ENCODE measurements at regions not wholly inside any gene's neighbourhood (a gene's known extent, or its start where the extent isn't known, plus 50 kb on each side); places are given as distances from the start of the nearest gene placed in this dataset.

DNA sequence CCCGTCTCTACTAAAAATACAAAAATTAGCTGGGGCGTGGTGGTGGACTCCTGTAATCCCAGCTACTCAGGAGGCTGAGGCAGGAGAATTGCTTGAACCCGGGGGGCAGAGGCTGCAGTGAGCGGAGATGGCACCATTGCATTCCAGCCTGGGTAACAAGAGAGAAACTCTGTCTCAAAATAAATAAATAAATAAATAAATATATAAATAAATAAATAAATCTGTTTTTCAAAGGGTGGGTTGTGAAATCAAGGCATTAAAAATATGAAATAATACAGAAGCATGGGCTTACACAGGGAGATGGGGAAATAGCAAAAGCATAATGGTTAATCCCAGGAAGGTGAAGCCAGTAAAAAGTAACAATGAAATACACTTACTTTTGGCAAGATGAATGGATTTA is 93.9 kb downstream of the LYZL2 start:
- intact Hi-C loops (cut with micrococcal nuclease), result loop anchor here (2.0 to 10.0 kb wide), 3 partner anchors 47 to 541 kb away; no protein-coding TSS in a partner anchor
- CTCF ChIA-PET, result interaction anchor here (0.6 to 3.7 kb wide), 7 partner anchors 24 to 143 kb away, joined by 3 to 33 read pairs (median 7); no protein-coding TSS in a partner anchor
- Histone ChIP-seq H3K9me3 (replicated peaks; ENCODE audit: control insufficient read depth, insufficient read depth, low read length) (no peaks in the 10 kb centered on the region), H3K4me1 (ENCODE audit: control insufficient read depth, extremely low read depth, insufficient read depth, low read length) (peaks cover 10% of the 10 kb centered on the region), H3K27ac (ENCODE audit: insufficient read depth, low read depth, low read length) (no peak overlapping the region), H3K9ac (replicated peaks; ENCODE audit: extremely low read depth, insufficient read depth, low read length) (no peak overlapping the region), H3K4me2 (ENCODE audit: insufficient read depth, low read length) (no peak overlapping the region), H3K79me2 (ENCODE audit: control insufficient read depth, insufficient read depth, low read length) (no peaks in the 10 kb centered on the region), H2AFZ (ENCODE audit: low read depth, low read length) (no peak overlapping the region), H3K36me3 (ENCODE audit: control insufficient read depth in 2 of 2, extremely low read depth in 1 of 2, insufficient read depth in 2 of 2, low read length in 2 of 2) (no peaks in the 10 kb centered on the region), H3K9me1 (replicated peaks; ENCODE audit: control insufficient read depth, extremely low read depth, insufficient read depth, low read length) (no peaks in the 10 kb centered on the region), H3K27me3 (ENCODE audit: control insufficient read depth in 2 of 2, insufficient read depth in 2 of 2, low read length in 2 of 2) (no peaks in the 10 kb centered on the region), H4K20me1 (replicated peaks; ENCODE audit: control insufficient read depth, extremely low read depth, insufficient read depth, low read length) (no peaks in the 10 kb centered on the region), H3K4me3 (replicated peaks in 1 of 3; ENCODE audit: insufficient read depth in 1 of 3, low read depth in 1 of 3, low read length in 3 of 3) (no peak overlapping the region)
- DNase-seq (ENCODE audit: low read depth, low spot score) (no peak), FAIRE-seq (no peak)
- POLR2A ChIA-PET, result no interaction called here
- dilution Hi-C loops (cut with MboI; ENCODE audit: extremely low pct_ligation_motif_present, low sequenced_read_pairs), result no loop called here
- TF ChIP-seq, protein P1, sequence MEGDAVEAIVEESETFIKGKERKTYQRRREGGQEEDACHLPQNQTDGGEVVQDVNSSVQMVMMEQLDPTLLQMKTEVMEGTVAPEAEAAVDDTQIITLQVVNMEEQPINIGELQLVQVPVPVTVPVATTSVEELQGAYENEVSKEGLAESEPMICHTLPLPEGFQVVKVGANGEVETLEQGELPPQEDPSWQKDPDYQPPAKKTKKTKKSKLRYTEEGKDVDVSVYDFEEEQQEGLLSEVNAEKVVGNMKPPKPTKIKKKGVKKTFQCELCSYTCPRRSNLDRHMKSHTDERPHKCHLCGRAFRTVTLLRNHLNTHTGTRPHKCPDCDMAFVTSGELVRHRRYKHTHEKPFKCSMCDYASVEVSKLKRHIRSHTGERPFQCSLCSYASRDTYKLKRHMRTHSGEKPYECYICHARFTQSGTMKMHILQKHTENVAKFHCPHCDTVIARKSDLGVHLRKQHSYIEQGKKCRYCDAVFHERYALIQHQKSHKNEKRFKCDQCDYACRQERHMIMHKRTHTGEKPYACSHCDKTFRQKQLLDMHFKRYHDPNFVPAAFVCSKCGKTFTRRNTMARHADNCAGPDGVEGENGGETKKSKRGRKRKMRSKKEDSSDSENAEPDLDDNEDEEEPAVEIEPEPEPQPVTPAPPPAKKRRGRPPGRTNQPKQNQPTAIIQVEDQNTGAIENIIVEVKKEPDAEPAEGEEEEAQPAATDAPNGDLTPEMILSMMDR (IDR thresholded peaks at IDR 0.05; ENCODE audit: extremely low read depth in 1 of 2, insufficient read depth in 1 of 2, low read depth in 1 of 2, low read length in 2 of 2), result no peak
- no TSS peak for BruUV-seq (replicated peaks)

DNA sequence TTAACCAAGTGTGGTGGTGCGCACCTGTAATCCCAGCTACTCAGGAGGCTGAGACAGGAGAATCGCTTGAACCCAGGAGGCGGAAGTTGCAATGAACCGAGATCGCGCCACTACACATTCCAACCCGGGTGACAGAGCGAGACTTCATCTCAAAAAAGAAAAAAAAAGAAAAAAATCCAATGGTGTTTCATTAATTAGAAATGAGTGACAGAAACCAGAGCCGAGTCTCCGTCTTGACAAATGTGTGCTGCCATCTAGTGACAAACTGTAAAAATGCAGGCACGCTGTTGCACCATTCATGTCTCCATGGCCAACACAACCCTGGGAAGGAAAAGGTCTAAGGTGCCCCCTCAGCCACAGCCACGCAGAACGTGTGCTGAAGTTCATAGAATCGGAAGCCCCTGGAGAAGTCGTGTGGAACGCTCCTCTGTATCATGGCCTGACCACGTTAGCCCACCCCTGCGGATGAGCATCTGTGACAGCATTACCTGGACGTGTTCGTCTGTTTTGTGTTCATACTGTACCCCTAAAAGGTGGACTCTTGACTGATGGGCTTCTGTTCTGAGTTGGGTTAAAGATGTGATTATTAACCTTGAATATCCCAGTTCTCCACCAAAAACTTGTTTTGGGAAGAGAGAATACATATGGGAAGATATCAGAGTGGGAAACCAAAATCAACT is 94.9 kb downstream of the LYZL2 start:
- POLR2A ChIA-PET, result no interaction called here
- dilution Hi-C loops (cut with MboI; ENCODE audit: extremely low pct_ligation_motif_present, low sequenced_read_pairs), result no loop called here

More for the DNA sequence above, 94.9 kb downstream of the LYZL2 start:
- Histone ChIP-seq H3K9me1 (replicated peaks; ENCODE audit: control insufficient read depth, extremely low read depth, insufficient read depth, low read length) (no peaks in the 10 kb centered on the region), H3K79me2 (ENCODE audit: control insufficient read depth, insufficient read depth, low read length) (no peaks in the 10 kb centered on the region), H3K36me3 (ENCODE audit: control insufficient read depth in 2 of 2, extremely low read depth in 1 of 2, insufficient read depth in 2 of 2, low read length in 2 of 2) (no peaks in the 10 kb centered on the region), H3K9ac (replicated peaks; ENCODE audit: extremely low read depth, insufficient read depth, low read length) (no peak overlapping the region), H3K4me3 (replicated peaks in 1 of 3; ENCODE audit: insufficient read depth in 1 of 3, low read depth in 1 of 3, low read length in 3 of 3) (no peak overlapping the region), H3K9me3 (replicated peaks; ENCODE audit: control insufficient read depth, insufficient read depth, low read length) (no peaks in the 10 kb centered on the region), H3K27me3 (ENCODE audit: control insufficient read depth in 2 of 2, insufficient read depth in 2 of 2, low read length in 2 of 2) (no peaks in the 10 kb centered on the region), H3K4me1 (ENCODE audit: control insufficient read depth, extremely low read depth, insufficient read depth, low read length) (peaks cover 10% of the 10 kb centered on the region), H3K4me2 (ENCODE audit: insufficient read depth, low read length) (no peak overlapping the region), H3K27ac (ENCODE audit: insufficient read depth, low read depth, low read length) (no peak overlapping the region), H4K20me1 (replicated peaks; ENCODE audit: control insufficient read depth, extremely low read depth, insufficient read depth, low read length) (no peaks in the 10 kb centered on the region), H2AFZ (ENCODE audit: low read depth, low read length) (no peak overlapping the region)
- no TSS peak for BruUV-seq (replicated peaks)
- DNase-seq (ENCODE audit: low read depth, low spot score) (peak; percentile 66), FAIRE-seq (peak; percentile 88)
- no peak for TF ChIP-seq POLR2A (IDR thresholded peaks at IDR 0.05; ENCODE audit: low read depth, low read length)
- TF ChIP-seq, protein P1 (IDR thresholded peaks at IDR 0.05; ENCODE audit: extremely low read depth in 1 of 2, insufficient read depth in 1 of 2, low read depth in 1 of 2, low read length in 2 of 2), result peak; percentile 76 to 81
- intact Hi-C loops (cut with micrococcal nuclease), result loop anchor here (1.0 to 10.0 kb wide), 6 partner anchors 48 to 540 kb away; no protein-coding TSS in a partner anchor
- CTCF ChIA-PET, result interaction anchor here (0.9 to 3.0 kb wide), 7 partner anchors 9 to 142 kb away, joined by 3 to 32 read pairs (median 5); no protein-coding TSS in a partner anchor
